Erythroblast (primary cell): ENCODE measurements at regions not wholly inside any gene's neighbourhood (a gene's known extent, or its start where the extent isn't known, plus 50 kb on each side); places are given as distances from the start of the nearest gene placed in this dataset.

Experiments
- GATA1 ChIP-seq: IDR thresholded peaks from 2 replicates; pipeline ENCODE4 v1.6.1; 2011; ENCODE audit warnings: low read depth, mild to moderate bottlenecking, control low read depth, low read length, moderate library complexity
- POLR2A ChIP-seq: IDR thresholded peaks from 2 replicates; pipeline ENCODE4 v1.6.1; 2011; ENCODE audit warnings: mild to moderate bottlenecking, low read length

GRCh38 chr2:223225266-223225665 lies 173.3 kb downstream of the KCNE4 start:
- TF ChIP-seq POLR2A (no peak), GATA1 (no peak)
